ENCODE measurements at regions not wholly inside any gene's neighbourhood (a gene's known extent, or its start where the extent isn't known, plus 50 kb on each side); places are given as distances from the start of the nearest gene placed in this dataset.

DNA sequence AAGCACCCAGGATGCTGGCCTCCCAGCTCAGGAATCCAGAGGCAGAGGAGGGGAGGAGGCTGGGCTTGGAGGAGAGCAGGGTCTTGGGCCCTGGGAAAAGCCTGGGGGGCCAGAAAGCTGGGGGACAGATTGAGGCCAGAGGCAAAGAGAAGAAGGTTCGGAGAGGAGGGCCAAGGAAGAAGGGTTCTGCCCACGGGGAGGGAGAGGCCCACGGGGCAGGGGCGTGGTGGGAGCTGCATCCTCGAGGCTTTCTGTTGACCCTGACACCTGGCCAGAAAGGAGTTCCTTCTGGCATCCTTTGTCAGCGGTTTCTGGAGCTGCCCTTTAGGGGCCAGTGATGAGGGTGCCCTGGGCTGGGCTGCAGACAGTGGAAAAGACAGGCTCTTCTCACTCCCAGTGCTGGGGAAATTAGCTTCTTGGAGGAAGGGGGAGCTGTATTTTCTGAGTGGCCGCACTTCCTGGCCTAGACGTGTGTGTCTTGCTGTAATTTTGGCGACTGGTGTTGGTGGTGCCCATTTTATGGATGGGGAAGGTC lies 308.7 kb downstream of the SEC14L1 start:
- peak overlapping the region; percentile 79 for H3K27ac ChIP-seq
- no peak for DNase-seq (ENCODE audit: low read depth, low spot score)

DNA sequence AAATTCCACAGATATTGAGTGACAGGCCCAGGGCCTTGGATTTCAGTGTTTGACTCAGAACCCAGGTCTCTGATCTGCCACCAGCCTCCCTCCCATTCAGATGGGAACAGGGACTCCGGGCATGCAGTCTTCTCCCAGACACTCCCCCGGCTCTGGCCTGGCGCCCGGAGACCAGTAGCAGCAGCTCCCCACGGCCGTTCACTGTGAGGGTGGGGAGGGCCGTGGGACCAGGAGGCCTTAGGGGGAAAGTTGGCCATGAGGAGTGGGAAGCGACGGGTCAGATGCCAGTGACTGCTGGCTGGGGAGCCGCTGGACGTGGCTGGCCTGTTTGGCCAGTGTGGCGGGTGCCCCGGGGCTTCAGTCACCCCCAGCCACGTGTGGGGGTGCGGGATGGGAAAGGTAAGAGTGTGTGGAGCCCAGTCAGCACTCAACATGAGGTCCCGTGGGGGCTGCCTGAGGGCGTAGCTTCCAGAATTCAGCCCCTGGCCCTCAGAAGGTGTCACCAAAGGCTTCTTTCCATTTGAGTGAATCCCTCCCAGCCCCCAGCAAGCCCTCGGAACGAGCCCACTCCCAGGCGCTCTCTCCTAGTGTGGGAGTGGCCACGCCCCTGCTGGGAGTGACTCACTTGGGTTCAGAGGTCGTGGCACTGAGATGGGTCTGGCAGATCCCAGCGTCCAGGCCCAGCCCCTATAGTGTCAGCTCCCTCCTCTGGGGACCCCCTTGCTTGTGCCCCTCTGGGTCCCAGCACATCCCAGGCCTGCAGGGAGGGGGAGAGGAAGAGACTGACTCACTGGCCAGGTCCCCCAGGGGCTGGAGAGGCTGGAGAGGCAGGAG lies 309.4 kb downstream of the SEC14L1 start:
- DNase-seq (ENCODE audit: low read depth, low spot score) = no peak
- peak overlapping the region; percentile 79 for H3K27ac ChIP-seq

DNA sequence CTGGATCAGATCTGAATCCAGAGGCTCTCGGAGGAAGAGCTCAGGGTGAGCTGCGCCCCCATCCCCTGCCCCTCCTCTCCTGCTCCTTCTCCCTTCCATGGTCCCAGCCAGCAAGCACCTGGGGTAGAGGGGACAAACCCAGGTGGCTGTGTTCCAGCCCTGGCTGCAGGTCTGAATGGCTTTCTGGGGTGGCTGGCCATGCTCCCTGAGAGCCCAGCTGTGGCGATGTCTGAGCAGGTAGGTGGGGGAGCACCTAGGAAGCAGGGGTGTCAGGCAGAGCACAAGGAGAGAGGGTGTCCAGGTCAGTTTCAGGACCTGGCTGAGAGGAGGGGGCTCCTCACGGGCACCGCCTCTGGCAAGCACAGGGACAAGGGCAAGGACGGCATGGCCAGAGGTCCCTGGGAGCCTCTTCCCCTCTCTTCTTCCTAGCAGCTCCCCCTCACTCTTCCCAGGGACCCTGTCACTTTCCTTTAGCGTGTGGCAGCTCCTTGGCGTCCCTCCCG lies 310.0 kb downstream of the SEC14L1 start:
- H3K27ac ChIP-seq = peak overlapping the region; percentile 79
- no peak for DNase-seq (ENCODE audit: low read depth, low spot score)

DNA sequence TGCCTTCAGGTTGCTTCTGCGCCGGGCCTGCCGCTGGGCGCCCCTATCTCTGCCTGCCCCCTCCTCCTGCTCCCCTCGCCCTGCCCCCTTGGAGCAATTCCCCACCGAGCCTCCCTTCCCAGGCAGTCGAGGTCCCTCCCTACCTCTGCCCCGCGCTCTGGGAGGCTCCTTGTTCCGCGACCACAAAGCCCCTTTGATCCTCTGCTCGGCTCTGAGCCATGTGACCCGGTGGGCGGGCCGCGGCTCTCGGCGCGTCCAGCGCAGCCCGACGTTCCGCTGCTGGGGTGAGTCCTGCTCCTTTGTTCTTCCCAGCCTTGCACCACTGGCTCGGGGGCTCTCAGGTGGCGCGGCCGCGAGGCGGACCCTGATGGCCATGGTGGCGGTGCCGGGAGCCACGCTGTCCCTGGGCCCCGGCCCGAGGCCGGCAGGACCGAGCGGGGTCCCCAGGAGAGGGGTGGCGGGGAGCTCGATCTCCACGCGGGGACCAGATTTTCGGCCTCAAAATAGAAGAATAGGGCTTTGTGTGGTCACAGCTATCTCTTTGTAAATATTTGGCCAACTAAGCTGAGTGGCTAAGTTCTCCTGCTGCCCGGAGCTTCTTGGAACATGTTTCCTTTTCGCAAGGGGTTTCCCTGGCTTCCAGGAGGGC lies 310.6 kb downstream of the SEC14L1 start:
- no peak for DNase-seq (ENCODE audit: low read depth, low spot score)
- H3K27ac ChIP-seq = peak overlapping the region; percentile 79

DNA sequence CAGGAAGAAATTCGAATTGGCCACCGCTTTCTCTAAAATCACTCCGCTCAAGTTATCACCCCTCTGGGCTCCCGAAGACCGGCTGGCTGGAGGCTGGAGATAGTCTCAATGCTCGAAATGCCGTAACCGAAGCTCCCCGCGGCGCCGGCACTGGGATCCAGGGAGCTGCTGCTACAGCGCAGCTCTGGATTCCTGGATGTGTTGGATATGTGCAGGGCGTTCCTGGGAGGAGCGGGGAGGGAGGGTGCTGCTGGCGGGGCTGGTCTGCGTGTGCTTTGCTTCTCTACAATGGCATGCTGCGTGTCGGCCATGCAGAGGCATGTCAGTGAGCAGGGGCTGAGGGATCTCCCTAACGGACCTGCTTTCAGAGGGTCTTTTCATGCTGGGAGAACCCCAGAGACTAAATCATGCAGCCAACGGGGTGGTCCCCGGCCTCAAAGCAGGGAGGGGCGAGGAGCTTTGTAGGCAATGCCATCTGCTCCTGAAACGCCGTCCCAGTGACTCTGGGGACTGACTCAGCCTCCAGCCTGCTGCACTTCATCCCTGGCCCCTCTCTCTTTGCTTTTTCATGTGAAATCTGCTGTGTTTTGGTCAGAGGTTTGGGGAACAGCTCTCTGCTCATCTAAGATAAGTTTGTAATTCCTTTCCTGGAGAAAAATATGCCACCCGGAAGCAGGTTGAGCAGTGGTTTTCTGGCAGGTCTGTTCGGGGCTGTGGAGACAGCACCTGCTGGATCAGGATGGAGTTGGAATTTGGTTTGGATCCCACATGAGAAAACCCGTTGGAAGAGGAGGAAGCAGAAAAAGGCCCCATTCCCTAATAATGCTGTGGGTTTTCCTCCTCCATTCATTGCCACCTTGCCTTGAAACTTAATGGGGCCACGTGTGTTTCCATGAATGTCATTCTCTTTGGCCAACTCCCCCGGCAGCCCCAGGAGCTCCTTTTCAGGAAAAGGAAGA lies 311.4 kb downstream of the SEC14L1 start:
- peak overlapping the region; percentile 79 for H3K27ac ChIP-seq
- DNase-seq (ENCODE audit: low read depth, low spot score) = no peak

DNA sequence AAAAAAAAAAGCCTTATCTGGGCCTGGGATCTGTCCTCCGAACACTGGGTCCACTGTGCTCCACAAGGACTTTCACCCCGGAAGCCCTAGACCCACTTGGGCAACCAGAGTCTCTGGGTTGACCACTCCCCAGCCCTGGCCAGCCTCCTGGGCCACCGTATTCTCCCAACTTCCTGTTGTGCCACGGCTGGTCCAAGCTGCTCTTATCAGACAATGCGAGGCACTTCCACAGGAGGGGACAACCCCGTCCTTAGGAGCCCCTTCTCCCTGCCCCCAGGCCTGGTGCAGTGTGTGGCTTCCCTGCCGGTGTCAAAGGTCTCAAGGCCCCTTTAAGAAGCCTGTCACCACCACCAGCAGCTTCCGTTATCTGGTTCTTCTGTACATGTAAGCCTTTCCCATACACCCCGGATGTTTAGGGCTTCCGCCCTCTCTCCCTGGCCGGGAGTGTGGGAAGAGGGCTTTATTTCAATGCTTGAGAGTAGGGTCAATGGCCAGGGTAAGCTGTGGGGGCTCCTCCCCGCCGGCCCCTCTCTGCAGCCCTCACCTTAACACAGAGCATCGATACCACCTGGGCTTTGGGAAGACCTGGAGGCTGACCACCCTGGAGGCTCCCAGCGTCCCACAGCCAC lies 313.0 kb downstream of the SEC14L1 start:
- DNase-seq (ENCODE audit: low read depth, low spot score) = no peak
- H3K27ac ChIP-seq = peak overlapping the region; percentile 79

DNA sequence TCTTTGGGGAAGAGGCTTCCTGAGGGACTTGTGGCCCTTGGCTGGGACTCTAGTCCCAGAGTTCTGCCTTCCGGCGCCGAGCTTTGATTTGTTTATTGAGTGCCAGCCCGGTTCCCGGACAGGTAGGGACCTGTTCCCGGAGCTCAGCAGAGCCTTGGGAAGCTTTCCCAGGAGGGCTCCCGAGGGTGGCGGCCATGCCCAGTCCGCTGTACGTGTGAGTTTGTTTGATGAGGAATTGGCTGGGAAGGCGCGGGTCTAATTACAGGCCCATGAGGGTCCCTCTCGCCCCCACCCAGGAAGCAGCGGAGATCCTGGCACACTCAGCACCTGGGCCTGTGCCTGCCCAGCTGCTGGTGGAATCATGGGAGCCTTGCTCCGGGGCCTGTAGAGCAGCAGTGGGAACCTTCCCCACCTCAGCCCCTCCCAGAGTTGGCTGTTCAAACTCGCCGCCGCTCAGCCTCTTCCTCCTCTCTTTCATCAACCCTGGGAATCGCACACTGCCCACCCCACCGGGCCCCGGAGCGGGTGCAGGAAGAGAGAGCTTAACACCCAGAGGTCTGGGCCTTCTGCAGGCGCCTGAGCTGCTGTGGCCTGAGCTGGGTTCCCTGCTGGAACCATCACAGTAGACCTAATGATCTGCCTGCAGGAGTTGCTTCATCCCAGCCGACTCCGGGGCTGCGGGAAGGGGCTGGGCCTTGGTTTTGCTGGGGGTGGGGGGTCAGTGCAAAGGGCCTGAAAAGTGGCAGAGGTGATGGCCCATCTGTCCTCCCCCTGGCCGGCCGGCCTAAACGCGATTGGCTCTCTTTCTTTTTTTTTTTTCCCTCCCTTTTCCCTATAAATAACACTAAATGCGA lies 313.7 kb downstream of the SEC14L1 start:
- H3K27ac ChIP-seq = peak overlapping the region; percentile 79
- DNase-seq (ENCODE audit: low read depth, low spot score) = no peak

DNA sequence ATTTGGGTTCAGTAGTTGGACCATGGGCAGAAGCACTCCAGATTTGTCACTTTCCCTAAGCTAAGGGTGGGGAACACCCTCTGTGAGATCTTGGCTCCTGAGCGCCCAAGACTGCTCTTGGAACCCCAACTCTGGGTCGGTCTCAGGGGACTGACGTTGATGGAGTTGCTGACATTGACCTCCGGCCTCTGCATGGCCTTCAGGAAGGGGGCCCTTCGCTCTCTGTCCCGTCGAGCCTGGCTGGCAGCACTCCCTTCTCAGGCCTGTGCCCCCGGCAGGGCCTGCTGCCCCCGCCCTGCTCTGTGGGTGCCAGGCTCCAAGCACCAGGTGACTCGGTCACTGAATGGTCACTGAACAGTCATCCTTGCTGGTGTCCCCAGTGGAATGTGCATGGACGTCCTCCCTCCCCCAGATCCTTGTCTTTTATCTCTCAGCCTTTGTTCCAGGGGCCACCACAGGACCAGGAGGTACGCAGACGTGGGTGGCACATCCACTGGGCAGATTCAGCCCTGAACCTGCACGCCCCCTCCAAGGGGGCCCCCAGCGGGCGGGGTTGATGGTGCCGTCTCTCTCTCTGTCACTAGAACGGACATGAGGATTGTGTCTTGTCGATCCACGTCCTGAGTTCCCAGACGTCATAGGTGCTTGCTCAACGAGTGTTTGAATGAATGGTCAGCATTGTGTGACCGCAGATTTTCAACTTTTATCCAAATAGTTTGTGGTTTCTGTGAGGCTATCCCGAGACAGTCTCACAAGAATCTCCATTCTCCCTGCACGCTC lies 314.5 kb downstream of the SEC14L1 start:
- DNase-seq (ENCODE audit: low read depth, low spot score) = no peak
- peak overlapping the region; percentile 79 for H3K27ac ChIP-seq

DNA sequence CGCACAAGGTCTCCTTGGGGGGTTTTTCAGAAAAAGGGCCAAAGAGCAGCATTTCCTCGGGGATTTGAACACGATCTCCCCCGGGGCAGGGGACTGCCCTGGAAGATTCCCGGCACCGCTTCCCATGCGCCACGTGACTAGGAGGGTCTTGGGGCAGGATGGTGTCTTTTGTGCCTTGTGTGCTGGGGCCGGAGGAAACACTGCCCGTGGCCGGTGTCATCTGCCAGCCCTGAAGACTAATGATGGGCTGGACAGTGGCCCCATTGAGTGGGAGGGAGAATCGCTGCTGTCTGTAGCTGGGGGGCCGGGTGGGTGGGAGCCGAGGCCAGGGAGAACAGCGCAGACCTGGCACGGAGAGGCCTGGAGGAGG lies 315.1 kb downstream of the SEC14L1 start:
- H3K27ac ChIP-seq = no peak overlapping the region
- DNase-seq (ENCODE audit: low read depth, low spot score) = no peak

DNA sequence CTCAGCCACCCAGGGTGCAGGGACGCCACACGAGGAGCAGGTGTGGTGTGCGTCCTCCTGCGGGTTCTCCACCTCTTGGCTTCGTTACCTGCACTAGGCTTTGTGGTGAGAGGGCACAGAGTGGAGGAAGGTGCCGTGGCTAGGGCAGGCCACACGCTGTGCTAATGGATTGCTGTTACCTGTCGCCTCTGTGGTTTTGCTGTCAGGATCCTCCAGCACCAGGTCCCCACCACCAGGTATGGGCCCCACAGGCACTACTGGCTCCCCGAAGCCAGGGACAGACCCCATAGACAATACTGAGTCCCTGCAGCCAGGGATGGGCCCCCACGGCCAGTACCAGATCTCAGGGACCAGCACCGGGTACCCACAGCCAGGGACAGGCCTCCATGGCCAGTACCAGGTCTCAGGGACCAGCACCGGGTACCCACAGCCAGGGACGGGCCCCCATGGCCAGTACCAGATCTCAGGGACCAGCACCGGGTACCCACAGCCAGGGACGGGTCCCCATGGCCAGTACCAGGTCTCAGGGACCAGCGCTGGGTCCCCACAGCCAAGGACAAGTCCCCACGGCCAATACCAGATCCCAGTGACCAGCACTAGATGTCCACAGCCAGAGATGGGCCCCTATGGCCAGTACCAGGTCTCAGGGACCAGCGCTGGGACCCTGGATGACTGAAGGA lies 315.6 kb downstream of the SEC14L1 start:
- no peak overlapping the region for H3K27ac ChIP-seq
- no peak for DNase-seq (ENCODE audit: low read depth, low spot score)

DNA sequence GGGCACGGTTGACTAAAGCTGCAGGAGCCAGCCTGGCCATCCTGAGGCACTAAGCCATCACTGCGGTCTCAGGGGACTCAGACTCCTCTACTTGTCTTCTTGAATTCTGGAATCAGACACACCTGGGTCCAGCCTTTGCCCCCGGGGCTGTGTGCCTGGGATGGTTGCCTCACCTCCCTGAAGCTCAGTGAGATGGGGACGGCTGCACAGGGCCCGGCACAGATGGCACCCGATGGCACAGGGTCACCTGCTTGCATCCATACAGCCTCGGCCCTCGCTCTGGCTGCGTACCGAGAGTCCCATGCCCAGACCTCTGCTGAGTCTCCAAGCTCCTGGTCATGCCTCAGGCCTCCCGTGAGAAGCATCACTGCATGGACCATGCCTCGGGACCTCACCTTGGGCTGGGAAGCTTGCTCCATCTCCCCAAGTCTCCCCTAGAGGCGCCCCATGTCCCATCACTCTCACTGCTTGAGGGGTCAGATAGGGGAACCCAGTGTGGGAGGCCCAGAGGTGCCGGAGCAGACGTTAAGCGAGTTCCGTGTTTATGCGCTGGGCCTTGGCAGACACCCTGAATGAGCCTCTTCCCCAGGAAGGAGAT lies 316.3 kb downstream of the SEC14L1 start:
- H3K27ac ChIP-seq = no peak overlapping the region
- no peak for DNase-seq (ENCODE audit: low read depth, low spot score)

DNA sequence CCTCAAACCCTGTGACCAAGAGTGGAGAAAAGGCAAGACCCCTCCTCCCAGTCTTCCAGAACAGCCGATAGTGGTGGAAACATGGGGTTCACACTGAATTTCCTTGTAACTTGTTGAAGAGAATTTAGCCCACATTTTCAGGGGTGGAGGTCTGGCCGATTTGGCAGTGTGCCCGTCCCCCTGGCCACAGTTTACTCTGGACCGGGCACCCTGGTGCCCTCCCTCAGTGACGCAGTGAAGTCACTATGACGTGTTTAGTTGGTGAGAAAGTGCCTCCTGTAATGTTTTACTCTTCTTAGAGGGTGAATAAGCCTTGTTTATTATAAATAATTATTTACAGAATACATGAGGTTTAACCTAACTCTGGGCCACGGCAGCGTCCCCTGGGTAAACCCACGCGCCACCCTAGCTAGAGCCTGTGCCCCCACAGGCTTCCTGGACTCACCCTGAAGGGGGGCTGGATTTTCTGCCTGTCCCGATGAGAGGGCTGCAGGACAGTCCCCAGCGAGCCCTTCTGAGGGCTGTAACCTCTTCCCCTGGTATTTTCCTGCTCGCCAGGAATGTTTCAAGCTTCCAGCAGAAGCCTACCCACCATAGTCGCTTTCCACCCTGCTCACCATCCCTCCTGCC lies 316.9 kb downstream of the SEC14L1 start:
- no peak for DNase-seq (ENCODE audit: low read depth, low spot score)
- H3K27ac ChIP-seq = no peak overlapping the region

DNA sequence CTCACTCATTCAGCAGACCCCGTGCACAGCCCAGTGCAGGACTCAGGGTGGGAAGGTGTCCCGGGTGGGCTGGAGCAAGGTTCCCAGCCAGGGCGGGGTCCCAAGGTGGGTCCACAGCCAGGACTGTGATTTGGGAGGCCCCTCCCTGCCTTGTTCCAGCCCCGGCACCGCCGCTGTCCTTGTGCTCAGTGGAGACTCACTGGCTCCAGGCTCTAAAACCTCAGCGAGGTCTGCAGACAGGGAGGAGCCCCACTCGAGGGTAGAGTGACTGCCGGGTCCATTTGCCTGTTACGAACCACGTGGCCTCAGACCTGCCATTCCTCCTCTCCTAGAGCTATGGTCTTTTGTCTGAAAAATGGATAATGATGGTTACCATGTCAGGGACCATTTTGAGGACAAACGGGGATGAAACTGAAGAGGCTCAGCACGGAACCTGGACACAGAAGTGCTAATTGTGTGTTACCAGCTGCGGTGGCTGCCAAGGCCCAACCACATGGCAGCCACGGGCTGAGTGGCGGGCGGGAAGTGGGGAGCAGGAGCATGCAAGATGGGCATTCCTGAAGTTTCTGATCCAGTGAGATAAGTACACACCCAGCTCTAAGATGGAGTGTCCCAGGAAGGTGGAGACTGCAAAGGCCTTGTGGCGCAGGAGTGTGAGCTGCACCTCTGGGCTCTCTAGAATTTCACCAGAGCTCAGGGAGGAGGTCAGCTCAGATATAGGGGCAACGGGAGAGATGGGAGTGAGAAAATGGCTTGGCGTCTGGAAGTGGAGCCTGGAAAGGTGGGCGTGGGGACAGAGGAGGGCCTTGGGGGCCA lies 317.6 kb downstream of the SEC14L1 start:
- no peak overlapping the region for H3K27ac ChIP-seq
- DNase-seq (ENCODE audit: low read depth, low spot score) = no peak

DNA sequence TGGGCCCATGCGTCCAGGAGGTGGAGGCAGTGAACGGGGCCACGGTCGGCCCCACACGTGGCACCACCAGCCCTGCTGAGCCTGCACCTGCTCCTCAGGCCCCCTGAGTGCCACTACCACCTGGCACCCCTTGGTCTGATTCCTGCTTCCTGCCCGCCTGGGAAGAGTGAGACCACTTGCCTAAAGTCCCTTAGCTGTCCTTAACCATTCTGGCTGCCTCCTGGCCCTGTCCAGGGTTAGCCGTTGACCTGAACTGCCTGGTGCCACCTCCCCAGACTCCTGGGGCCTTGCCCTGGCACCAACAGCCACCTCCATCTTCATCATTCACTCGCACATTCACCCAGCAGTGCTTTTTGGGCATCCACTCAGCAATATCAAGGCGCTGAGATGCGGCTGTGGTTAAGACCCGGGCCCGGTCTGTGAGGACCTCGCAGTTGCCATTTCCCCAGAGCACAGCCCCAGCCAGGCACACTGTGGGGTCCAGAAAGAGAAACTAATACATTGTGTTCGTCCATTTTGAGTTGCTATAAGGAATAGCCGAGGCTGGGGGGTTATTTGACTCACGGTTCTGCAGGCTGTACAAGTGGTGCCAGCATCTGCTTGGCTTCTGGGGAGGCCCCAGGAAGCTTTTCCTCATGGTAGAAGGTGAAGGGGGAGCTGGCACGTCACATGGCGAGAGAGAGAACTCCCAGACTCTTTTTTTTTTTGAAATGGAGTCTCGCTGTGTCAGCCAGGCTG lies 318.4 kb downstream of the SEC14L1 start:
- no peak overlapping the region for H3K27ac ChIP-seq
- no peak for DNase-seq (ENCODE audit: low read depth, low spot score)

DNA sequence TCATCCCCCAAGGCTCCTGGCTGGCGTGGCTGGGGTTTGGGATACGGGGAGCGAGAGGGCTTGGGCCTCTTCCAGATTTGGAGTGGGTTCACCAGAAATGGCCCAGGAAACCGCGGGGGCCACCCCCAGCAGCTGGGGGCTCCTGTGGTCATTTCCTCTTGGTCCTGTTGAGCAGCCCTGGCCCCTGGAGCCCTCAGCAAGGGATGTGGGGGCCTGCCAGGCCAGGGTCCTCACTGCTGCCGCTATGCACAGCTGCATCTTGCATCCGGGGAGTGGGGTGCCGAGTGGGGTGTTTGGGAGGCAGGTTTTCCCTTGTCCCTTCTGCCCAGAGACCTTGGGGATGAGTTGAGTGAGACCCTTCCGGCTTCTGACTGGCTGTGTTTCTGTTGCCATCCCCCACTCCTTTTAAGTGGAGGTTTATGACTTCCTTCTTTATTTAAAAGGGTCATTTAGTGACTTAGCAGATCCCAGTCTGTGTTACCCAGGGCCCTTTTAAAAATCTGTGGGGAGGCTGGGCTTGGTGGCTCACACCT lies 319.8 kb downstream of the SEC14L1 start:
- no peak overlapping the region for H3K27ac ChIP-seq
- no peak for DNase-seq (ENCODE audit: low read depth, low spot score)
